ENCODE measurements at regions not wholly inside any gene's neighbourhood (a gene's known extent, or its start where the extent isn't known, plus 50 kb on each side); places are given as distances from the start of the nearest gene placed in this dataset.

DNA sequence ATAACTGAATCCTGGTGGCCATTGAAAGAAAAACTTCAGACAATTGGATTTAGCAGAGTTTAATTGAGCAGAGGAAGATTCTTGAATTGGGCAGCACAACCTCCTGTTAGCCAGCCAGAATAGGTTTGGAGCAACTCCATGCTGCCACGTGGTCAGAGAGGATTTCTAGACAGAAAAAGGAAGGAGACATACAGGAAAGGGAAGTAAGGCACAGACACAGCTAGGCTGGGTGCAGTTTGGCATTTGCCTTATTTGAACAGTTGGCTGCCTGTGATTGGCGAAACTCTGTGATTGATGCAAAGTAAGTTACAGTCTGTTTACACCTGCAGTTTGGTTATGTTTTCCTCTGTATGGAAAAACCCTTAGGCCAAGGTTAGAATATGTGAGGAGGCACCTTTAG, 85.8 kb upstream of the SPATA13 start:
- TF ChIP-seq POLR2A (IDR thresholded peaks at IDR 0.05; ENCODE audit: low read depth, low read length) (no peak), POLR2AphosphoS5 (IDR thresholded peaks at IDR 0.05; ENCODE audit: low read depth, low read length) (no peak)
